HEK293 (cell line): ENCODE measurements at regions not wholly inside any gene's neighbourhood (a gene's known extent, or its start where the extent isn't known, plus 50 kb on each side); places are given as distances from the start of the nearest gene placed in this dataset.

Experiments
- CTCF ChIA-PET: fragments of 350-600 bp; formaldehyde crosslinking; extraction: SDS; loops from one replicate; lab custom pipeline; 2021; ENCODE audit warnings: antibody characterized with exemption; lab: Yijun Ruan, JAX
- POLR2A ChIA-PET: fragments of 300-600 bp; formaldehyde crosslinking; extraction: SDS; loops from one replicate; lab custom pipeline; 2020; ENCODE audit warnings: antibody characterized with exemption, inconsistent platforms; lab: Yijun Ruan, JAX
- H3K27ac ChIP-seq: fragments of 200-500 bp; sonication (Bioruptor generic); 2 replicates; pipeline ENCODE4 v1.5.1; 2014; ENCODE audit warnings: low read depth, low read length, control low read depth, inconsistent platforms; ENCODE audit errors: extremely low read depth
- H3K36me3 ChIP-seq, 2 experiments: fragments of 200-500 bp in 1 of 2; sonication (Bioruptor generic) in 1 of 2; 1 replicate in 1 of 2; 2 replicates in 1 of 2; pipeline ENCODE4 v1.5.1; 2014 to 2017; ENCODE audit warnings: inconsistent platforms in 2 of 2, low read length in 2 of 2; ENCODE audit not compliant: control insufficient read depth in 2 of 2, insufficient read depth in 1 of 2
- H3K4me1 ChIP-seq: fragments of 200-500 bp; sonication (Bioruptor generic); 2 replicates; pipeline ENCODE4 v1.5.1; 2014; ENCODE audit warnings: mild to moderate bottlenecking, low read length, inconsistent platforms; ENCODE audit not compliant: control insufficient read depth, insufficient read depth
- H3K4me3 ChIP-seq: 2 replicates; pipeline ENCODE4 v1.5.1; 2011; ENCODE audit warnings: low read depth, mild to moderate bottlenecking, control low read depth, low read length, moderate library complexity
- H3K9me3 ChIP-seq: fragments of 200-500 bp; sonication (Bioruptor generic); 2 replicates; pipeline ENCODE4 v1.5.1; 2014; ENCODE audit warnings: low read depth, low read length, inconsistent platforms; ENCODE audit not compliant: control insufficient read depth, insufficient read depth
- KLF9 ChIP-seq: fragments of 450-650 bp; formaldehyde crosslinking; IDR thresholded peaks from 2 replicates; pipeline ENCODE4 v1.5.1; 2016; ENCODE audit warnings: missing biosample characterization, missing genetic modification characterization, low read depth
- OSR2 ChIP-seq: fragments of 450-650 bp; formaldehyde crosslinking; IDR thresholded peaks from 2 replicates; pipeline ENCODE4 v1.5.1; 2016; ENCODE audit warnings: missing biosample characterization, missing genetic modification characterization
- PRDM10 ChIP-seq: fragments of 450-650 bp; formaldehyde crosslinking; IDR thresholded peaks from 2 replicates; pipeline ENCODE4 v1.5.1; 2016; ENCODE audit warnings: missing biosample characterization, missing genetic modification characterization
- PRDM6 ChIP-seq: fragments of 450-650 bp; formaldehyde crosslinking; IDR thresholded peaks from 2 replicates; pipeline ENCODE4 v1.5.1; 2017; ENCODE audit warnings: missing biosample characterization, missing genetic modification characterization
- ZNF138 ChIP-seq: fragments of 450-650 bp; formaldehyde crosslinking; IDR thresholded peaks from 2 replicates; pipeline ENCODE4 v1.5.1; 2016; ENCODE audit warnings: missing biosample characterization, missing genetic modification characterization, borderline replicate concordance
- ZNF16 ChIP-seq: fragments of 450-650 bp; formaldehyde crosslinking; IDR thresholded peaks from 2 replicates; pipeline ENCODE4 v1.5.1; 2016; ENCODE audit warnings: low read depth, missing biosample characterization, missing genetic modification characterization
- ZNF174 ChIP-seq: fragments of 450-650 bp; formaldehyde crosslinking; IDR thresholded peaks from 2 replicates; pipeline ENCODE4 v1.5.0; 2017; ENCODE audit warnings: missing biosample characterization, mild to moderate bottlenecking, missing genetic modification characterization
- ZNF280C ChIP-seq: fragments of 450-650 bp; formaldehyde crosslinking; IDR thresholded peaks from 2 replicates; pipeline ENCODE4 v1.5.1; 2016; ENCODE audit warnings: missing biosample characterization, missing genetic modification characterization
- ZNF311 ChIP-seq: fragments of 450-650 bp; formaldehyde crosslinking; IDR thresholded peaks from 2 replicates; pipeline ENCODE4 v1.5.1; 2017; ENCODE audit warnings: missing biosample characterization, missing genetic modification characterization, borderline replicate concordance
- ZNF571 ChIP-seq: fragments of 450-650 bp; formaldehyde crosslinking; IDR thresholded peaks from 2 replicates; pipeline ENCODE4 v1.5.0; 2017; ENCODE audit warnings: missing biosample characterization, missing genetic modification characterization
- ZNF596 ChIP-seq: fragments of 450-650 bp; IDR thresholded peaks from 2 replicates; pipeline ENCODE4 v1.5.0; 2018; ENCODE audit warnings: missing biosample characterization, mild to moderate bottlenecking, missing genetic modification characterization, moderate library complexity
- ZNF621 ChIP-seq: fragments of 450-650 bp; formaldehyde crosslinking; IDR thresholded peaks from 2 replicates; pipeline ENCODE4 v1.5.1; 2017; ENCODE audit warnings: missing biosample characterization, missing genetic modification characterization

- H3K27ac ChIP-seq: no peak overlapping the region; the same call in 1 of the 2 replicates
- CTCF ChIA-PET: no interaction called here
- H3K4me1 ChIP-seq: peaks cover 15% of the 10 kb centered on the region
- no peaks in the 10 kb centered on the region for H3K9me3 ChIP-seq
- POLR2A ChIA-PET: no interaction called here
- no peaks in the 10 kb centered on the region for H3K36me3 ChIP-seq
- TF ChIP-seq ZNF174 (tag by site-specific recombination) (no peak), PRDM6 (tag by site-specific recombination) (0 out of 2 replicates have a peak, but pooled peaks have one; percentile 26), OSR2 (tag by site-specific recombination) (peak; percentile 44; the same call in 1 of the 2 replicates)
- no peak overlapping the region for H3K4me3 ChIP-seq
Measured at GRCh38 chr5:125011014-125011413, 264.6 kb upstream of the ZNF608 start.

GRCh38 chr5:125011419-125011818, 265.0 kb upstream of the ZNF608 start:
- Histone ChIP-seq H3K4me3 (no peak overlapping the region), H3K36me3 (no peaks in the 10 kb centered on the region)
- CTCF ChIA-PET: no interaction called here
- POLR2A ChIA-PET: interaction anchor here (0.6 kb wide), 1 partner anchor 135 kb away, joined by 3 read pairs; no protein-coding TSS in a partner anchor
- TF ChIP-seq PRDM10 (tag by site-specific recombination): no peak
- TF ChIP-seq ZNF16: no peak
- TF ChIP-seq KLF9: no peak
- no peak for TF ChIP-seq ZNF571
- no peak for TF ChIP-seq ZNF138 (tag by site-specific recombination)
- TF ChIP-seq ZNF280C (tag by site-specific recombination): no peak
- TF ChIP-seq, all 188 proteins: peak for 0
- H3K4me1 ChIP-seq: peaks cover 12% of the 10 kb centered on the region
- H3K9me3 ChIP-seq: no peaks in the 10 kb centered on the region
- no peak overlapping the region; the same call in 1 of the 2 replicates for H3K27ac ChIP-seq

GRCh38 chr5:125011947-125012346, 265.5 kb upstream of the ZNF608 start:
- H3K4me1 ChIP-seq: peaks cover 7% of the 10 kb centered on the region
- CTCF ChIA-PET: no interaction called here
- no peak overlapping the region for H3K27ac ChIP-seq

More at GRCh38 chr5:125011947-125012346, 265.5 kb upstream of the ZNF608 start:
- Histone ChIP-seq H3K4me3 (no peak overlapping the region), H3K36me3 (no peaks in the 10 kb centered on the region), H3K9me3 (no peaks in the 10 kb centered on the region)
- POLR2A ChIA-PET: interaction anchor here (0.6 kb wide), 1 partner anchor 135 kb away, joined by 3 read pairs; no protein-coding TSS in a partner anchor
- TF ChIP-seq ZNF311 (tag by site-specific recombination) (no peak), ZNF621 (tag by site-specific recombination) (no peak), ZNF596 (no peak)
